ENCODE measurements at regions not wholly inside any gene's neighbourhood (a gene's known extent, or its start where the extent isn't known, plus 50 kb on each side); places are given as distances from the start of the nearest gene placed in this dataset.

DNA sequence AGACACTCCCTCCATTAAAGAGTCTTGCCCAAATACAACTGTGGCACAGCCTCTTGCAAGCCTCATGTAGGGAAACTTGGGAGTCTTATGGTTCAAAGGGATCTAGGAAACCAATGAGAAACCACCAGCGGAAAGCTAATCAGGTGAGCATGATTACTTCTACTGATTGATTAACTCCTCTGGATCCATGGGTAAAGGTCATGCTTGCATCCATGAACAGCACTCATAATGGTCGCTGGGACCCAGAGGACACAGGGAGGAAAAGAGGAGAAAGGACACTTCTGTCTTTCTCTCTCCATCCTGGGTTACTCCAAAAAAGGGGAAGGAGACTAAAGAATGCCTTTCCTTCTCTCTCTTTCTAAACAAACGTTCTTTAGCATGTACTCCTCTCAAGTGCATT, 1397.2 kb downstream of the LRFN5 start:
- TF ChIP-seq POU6F1 (CRISPR knock-in tag; IDR thresholded peaks at IDR 0.05; ENCODE audit: borderline replicate concordance, low read depth) (no peak), SNAI2 (CRISPR knock-in tag; IDR thresholded peaks at IDR 0.05) (no peak), PATZ1 (CRISPR knock-in tag; IDR thresholded peaks at IDR 0.05; ENCODE audit: borderline replicate concordance) (no peak), ZNF8 (CRISPR knock-in tag; IDR thresholded peaks at IDR 0.05) (no peak), OSR1 (CRISPR knock-in tag; IDR thresholded peaks at IDR 0.05) (no peak), ZNF565 (CRISPR knock-in tag; conservative IDR thresholded peaks at IDR 0.05; ENCODE audit: low read depth) (no peak), RARB (CRISPR knock-in tag; IDR thresholded peaks at IDR 0.05) (no peak), ARNTL (CRISPR knock-in tag; IDR thresholded peaks at IDR 0.05; ENCODE audit: borderline replicate concordance, low read depth) (no peak), ESRRG (CRISPR knock-in tag; IDR thresholded peaks at IDR 0.05) (no peak), TOX (CRISPR knock-in tag; IDR thresholded peaks at IDR 0.05; ENCODE audit: borderline replicate concordance) (no peak), GLIS3 (CRISPR knock-in tag; IDR thresholded peaks at IDR 0.05) (no peak), ZFP3 (CRISPR knock-in tag; IDR thresholded peaks at IDR 0.05) (no peak), CSRNP3 (CRISPR knock-in tag; IDR thresholded peaks at IDR 0.05) (no peak), ZNF70 (CRISPR knock-in tag; IDR thresholded peaks at IDR 0.05) (no peak), ISL1 (CRISPR knock-in tag; IDR thresholded peaks at IDR 0.05) (no peak)
- TF ChIP-seq, protein P1, sequence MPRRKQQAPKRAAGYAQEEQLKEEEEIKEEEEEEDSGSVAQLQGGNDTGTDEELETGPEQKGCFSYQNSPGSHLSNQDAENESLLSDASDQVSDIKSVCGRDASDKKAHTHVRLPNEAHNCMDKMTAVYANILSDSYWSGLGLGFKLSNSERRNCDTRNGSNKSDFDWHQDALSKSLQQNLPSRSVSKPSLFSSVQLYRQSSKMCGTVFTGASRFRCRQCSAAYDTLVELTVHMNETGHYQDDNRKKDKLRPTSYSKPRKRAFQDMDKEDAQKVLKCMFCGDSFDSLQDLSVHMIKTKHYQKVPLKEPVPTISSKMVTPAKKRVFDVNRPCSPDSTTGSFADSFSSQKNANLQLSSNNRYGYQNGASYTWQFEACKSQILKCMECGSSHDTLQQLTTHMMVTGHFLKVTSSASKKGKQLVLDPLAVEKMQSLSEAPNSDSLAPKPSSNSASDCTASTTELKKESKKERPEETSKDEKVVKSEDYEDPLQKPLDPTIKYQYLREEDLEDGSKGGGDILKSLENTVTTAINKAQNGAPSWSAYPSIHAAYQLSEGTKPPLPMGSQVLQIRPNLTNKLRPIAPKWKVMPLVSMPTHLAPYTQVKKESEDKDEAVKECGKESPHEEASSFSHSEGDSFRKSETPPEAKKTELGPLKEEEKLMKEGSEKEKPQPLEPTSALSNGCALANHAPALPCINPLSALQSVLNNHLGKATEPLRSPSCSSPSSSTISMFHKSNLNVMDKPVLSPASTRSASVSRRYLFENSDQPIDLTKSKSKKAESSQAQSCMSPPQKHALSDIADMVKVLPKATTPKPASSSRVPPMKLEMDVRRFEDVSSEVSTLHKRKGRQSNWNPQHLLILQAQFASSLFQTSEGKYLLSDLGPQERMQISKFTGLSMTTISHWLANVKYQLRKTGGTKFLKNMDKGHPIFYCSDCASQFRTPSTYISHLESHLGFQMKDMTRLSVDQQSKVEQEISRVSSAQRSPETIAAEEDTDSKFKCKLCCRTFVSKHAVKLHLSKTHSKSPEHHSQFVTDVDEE (CRISPR knock-in tag; IDR thresholded peaks at IDR 0.05): no peak
- TF ChIP-seq, protein P2, sequence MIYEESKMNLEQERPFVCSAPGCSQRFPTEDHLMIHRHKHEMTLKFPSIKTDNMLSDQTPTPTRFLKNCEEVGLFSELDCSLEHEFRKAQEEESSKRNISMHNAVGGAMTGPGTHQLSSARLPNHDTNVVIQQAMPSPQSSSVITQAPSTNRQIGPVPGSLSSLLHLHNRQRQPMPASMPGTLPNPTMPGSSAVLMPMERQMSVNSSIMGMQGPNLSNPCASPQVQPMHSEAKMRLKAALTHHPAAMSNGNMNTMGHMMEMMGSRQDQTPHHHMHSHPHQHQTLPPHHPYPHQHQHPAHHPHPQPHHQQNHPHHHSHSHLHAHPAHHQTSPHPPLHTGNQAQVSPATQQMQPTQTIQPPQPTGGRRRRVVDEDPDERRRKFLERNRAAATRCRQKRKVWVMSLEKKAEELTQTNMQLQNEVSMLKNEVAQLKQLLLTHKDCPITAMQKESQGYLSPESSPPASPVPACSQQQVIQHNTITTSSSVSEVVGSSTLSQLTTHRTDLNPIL (CRISPR knock-in tag; IDR thresholded peaks at IDR 0.05; ENCODE audit: low read depth): no peak
- no peak for ATAC-seq

DNA sequence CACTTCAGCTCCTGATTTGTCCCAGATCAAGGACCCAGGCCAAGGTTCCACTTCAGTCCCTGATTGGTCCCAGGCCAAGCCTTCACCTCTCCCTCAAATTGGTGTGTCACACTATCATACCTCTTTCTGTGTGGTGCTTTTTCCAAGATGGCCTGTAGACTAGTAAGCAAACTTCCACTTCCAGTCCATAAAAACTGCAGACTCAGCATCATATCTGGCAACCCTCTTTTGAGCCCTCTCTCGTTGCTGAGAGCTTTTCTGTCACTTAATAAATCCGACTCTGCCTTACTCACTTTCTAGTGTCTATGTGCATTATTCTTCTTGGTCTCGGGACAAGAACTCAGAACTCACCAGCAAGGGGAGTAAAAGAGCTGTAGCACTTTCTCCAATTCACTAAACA, 1395.1 kb downstream of the LRFN5 start:
- ATAC-seq: no peak

DNA sequence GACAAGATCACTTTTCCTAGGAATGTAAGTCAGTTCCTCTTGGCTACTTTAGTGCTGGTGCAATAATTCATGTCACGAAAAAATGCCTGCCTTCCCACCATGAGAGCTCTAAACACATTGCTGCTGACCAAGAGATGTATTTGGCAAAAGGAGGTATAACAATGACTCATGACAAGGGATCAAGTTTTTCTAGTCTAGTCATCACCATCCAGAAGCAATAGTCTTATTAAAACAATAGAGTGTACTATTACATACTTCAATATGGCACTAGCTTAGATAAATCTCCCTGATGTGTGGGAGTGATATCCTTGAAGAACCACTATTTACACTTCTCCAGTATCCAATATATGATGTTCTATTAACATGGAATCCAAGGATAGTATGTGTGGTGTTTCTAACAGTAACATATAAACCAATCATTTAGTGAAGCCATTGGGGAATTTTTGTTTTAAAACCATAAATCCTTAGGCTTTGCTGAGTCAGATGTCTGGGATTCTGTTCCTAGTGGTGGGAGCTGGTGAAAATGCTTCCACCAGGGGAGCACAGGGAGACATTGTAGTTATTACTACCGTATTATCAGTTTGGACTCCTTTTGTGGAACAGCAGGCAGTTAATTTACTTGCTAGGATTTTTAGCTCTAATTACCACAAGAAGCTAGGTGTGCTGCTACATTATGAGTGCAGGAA, 1387.5 kb downstream of the LRFN5 start:
- ATAC-seq: no peak
- TF ChIP-seq ZFP3 (CRISPR knock-in tag; IDR thresholded peaks at IDR 0.05) (no peak), RARB (CRISPR knock-in tag; IDR thresholded peaks at IDR 0.05) (no peak), SNAI2 (CRISPR knock-in tag; IDR thresholded peaks at IDR 0.05) (no peak), PPARA (CRISPR knock-in tag; IDR thresholded peaks at IDR 0.05; ENCODE audit: borderline replicate concordance) (no peak), TOX (CRISPR knock-in tag; IDR thresholded peaks at IDR 0.05; ENCODE audit: borderline replicate concordance) (no peak), CSRNP3 (CRISPR knock-in tag; IDR thresholded peaks at IDR 0.05) (no peak), ZNF8 (CRISPR knock-in tag; IDR thresholded peaks at IDR 0.05) (no peak), PATZ1 (CRISPR knock-in tag; IDR thresholded peaks at IDR 0.05; ENCODE audit: borderline replicate concordance) (no peak), ZFP30 (CRISPR knock-in tag; IDR thresholded peaks at IDR 0.05) (no peak), ZNF70 (CRISPR knock-in tag; IDR thresholded peaks at IDR 0.05) (no peak), ARNTL (CRISPR knock-in tag; IDR thresholded peaks at IDR 0.05; ENCODE audit: borderline replicate concordance, low read depth) (no peak)
- TF ChIP-seq, protein P2 (CRISPR knock-in tag; IDR thresholded peaks at IDR 0.05; ENCODE audit: low read depth): no peak

More for the DNA sequence above, 1395.1 kb downstream of the LRFN5 start:
- no peak for TF ChIP-seq ARNTL (CRISPR knock-in tag; IDR thresholded peaks at IDR 0.05; ENCODE audit: borderline replicate concordance, low read depth)
